ENCODE measurements at regions not wholly inside any gene's neighbourhood (a gene's known extent, or its start where the extent isn't known, plus 50 kb on each side); places are given as distances from the start of the nearest gene placed in this dataset.

GRCh38 chr9:108444400-108445358, 411.1 kb downstream of the ACTL7B start:
- Histone ChIP-seq H3K4me1 (ENCODE audit: control insufficient read depth, extremely low read depth, insufficient read depth, low read length) (peaks cover 53% of the 10 kb centered on the region), H3K36me3 (ENCODE audit: control insufficient read depth in 2 of 2, extremely low read depth in 1 of 2, insufficient read depth in 2 of 2, low read length in 2 of 2) (no peaks in the 10 kb centered on the region), H3K27me3 (ENCODE audit: control insufficient read depth, extremely low read depth, insufficient read depth, low read length) (no peaks in the 10 kb centered on the region), H2AFZ (ENCODE audit: control insufficient read depth, low read length) (peak overlapping the region; percentile 39), H3K9me3 (ENCODE audit: control insufficient read depth, low read depth, low read length) (no peaks in the 10 kb centered on the region), H3K9me1 (ENCODE audit: control insufficient read depth, extremely low read depth, insufficient read depth, low read length) (no peaks in the 10 kb centered on the region), H3K4me3 (ENCODE audit: control insufficient read depth in 2 of 3, extremely low read depth in 1 of 3, insufficient read depth in 2 of 3, low read depth in 1 of 3, low read length in 3 of 3) (peak overlapping the region; percentile 57 to 76 (median 70)), H3K9ac (ENCODE audit: control insufficient read depth, extremely low read depth, insufficient read depth, low read length) (peak overlapping the region; percentile 85), H4K20me1 (ENCODE audit: control insufficient read depth, extremely low read depth, insufficient read depth, low read length) (no peaks in the 10 kb centered on the region), H3K27ac (ENCODE audit: control insufficient read depth, insufficient read depth, low read length) (peak overlapping the region; percentile 97), H3K4me2 (ENCODE audit: control insufficient read depth, extremely low read depth, insufficient read depth, low read depth, low read length) (peak overlapping the region; percentile 99), H3K79me2 (ENCODE audit: control insufficient read depth, insufficient read depth, low read length) (no peaks in the 10 kb centered on the region)
- peak; percentile 92 for FAIRE-seq
- dilution Hi-C loops (cut with MboI; ENCODE audit: extremely low pct_ligation_motif_present, low sequenced_read_pairs), result no loop called here
- TF ChIP-seq CTCF (optimal IDR thresholded peaks at IDR 0.05 in 1 of 3, IDR thresholded peaks at IDR 0.05 in 1 of 3, conservative IDR thresholded peaks at IDR 0.05 in 1 of 3; ENCODE audit: extremely low read depth in 1 of 3, insufficient read depth in 2 of 3, low read length in 3 of 3) (peak in 1 of 3 experiments; percentile 34), EZH2 (IDR thresholded peaks at IDR 0.05; ENCODE audit: low read length) (no peak)
- DNase-seq (ENCODE audit: low read depth, low spot score), result peak; percentile 88

DNA sequence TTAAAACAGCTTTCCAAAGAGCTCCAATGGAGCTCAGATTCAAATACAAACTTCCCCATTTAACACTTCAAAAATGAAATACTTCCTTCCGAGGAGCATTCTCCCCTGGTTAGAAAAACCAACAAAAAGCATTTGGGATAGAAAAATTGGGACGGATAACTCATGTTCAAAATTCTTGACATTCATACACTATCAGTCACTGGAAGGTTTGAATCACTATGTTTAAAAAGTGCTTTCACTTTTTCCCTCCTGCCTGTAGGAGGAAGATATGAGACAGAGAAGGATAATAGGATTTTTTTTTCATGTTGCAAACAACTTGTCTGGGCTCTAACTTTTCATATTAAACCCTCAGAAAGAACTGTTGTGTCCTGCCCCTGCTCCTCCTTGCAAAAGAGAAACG, 412.0 kb downstream of the ACTL7B start:
- H3K4me2 ChIP-seq (ENCODE audit: control insufficient read depth, extremely low read depth, insufficient read depth, low read depth, low read length), result peak overlapping the region; percentile 99
- H3K9me3 ChIP-seq (ENCODE audit: control insufficient read depth, low read depth, low read length), result no peaks in the 10 kb centered on the region
- FAIRE-seq (peak; percentile 55), DNase-seq (ENCODE audit: low read depth, low spot score) (peak; percentile 49)
- TF ChIP-seq CTCF (optimal IDR thresholded peaks at IDR 0.05 in 1 of 3, IDR thresholded peaks at IDR 0.05 in 1 of 3, conservative IDR thresholded peaks at IDR 0.05 in 1 of 3; ENCODE audit: extremely low read depth in 1 of 3, insufficient read depth in 2 of 3, low read length in 3 of 3) (peak in 2 of 3 experiments; percentile 8 to 17), EZH2 (IDR thresholded peaks at IDR 0.05; ENCODE audit: low read length) (no peak)
- H3K9me1 ChIP-seq (ENCODE audit: control insufficient read depth, extremely low read depth, insufficient read depth, low read length), result no peaks in the 10 kb centered on the region
- H3K4me1 ChIP-seq (ENCODE audit: control insufficient read depth, extremely low read depth, insufficient read depth, low read length), result peaks cover 58% of the 10 kb centered on the region
- H4K20me1 ChIP-seq (ENCODE audit: control insufficient read depth, extremely low read depth, insufficient read depth, low read length), result no peaks in the 10 kb centered on the region
- peak overlapping the region; percentile 57 to 76 (median 70) for H3K4me3 ChIP-seq (ENCODE audit: control insufficient read depth in 2 of 3, extremely low read depth in 1 of 3, insufficient read depth in 2 of 3, low read depth in 1 of 3, low read length in 3 of 3)
- H3K36me3 ChIP-seq (ENCODE audit: control insufficient read depth in 2 of 2, extremely low read depth in 1 of 2, insufficient read depth in 2 of 2, low read length in 2 of 2), result no peaks in the 10 kb centered on the region
- H3K27ac ChIP-seq (ENCODE audit: control insufficient read depth, insufficient read depth, low read length), result peak overlapping the region; percentile 97
- no peaks in the 10 kb centered on the region for H3K79me2 ChIP-seq (ENCODE audit: control insufficient read depth, insufficient read depth, low read length)
- peak overlapping the region; percentile 85 for H3K9ac ChIP-seq (ENCODE audit: control insufficient read depth, extremely low read depth, insufficient read depth, low read length)
- dilution Hi-C loops (cut with MboI; ENCODE audit: extremely low pct_ligation_motif_present, low sequenced_read_pairs), result no loop called here
- H2AFZ ChIP-seq (ENCODE audit: control insufficient read depth, low read length), result peak overlapping the region; percentile 31
- no peaks in the 10 kb centered on the region for H3K27me3 ChIP-seq (ENCODE audit: control insufficient read depth, extremely low read depth, insufficient read depth, low read length)

All from keratinocyte (primary cell).